ENCODE measurements at regions not wholly inside any gene's neighbourhood (a gene's known extent, or its start where the extent isn't known, plus 50 kb on each side); places are given as distances from the start of the nearest gene placed in this dataset.

DNA sequence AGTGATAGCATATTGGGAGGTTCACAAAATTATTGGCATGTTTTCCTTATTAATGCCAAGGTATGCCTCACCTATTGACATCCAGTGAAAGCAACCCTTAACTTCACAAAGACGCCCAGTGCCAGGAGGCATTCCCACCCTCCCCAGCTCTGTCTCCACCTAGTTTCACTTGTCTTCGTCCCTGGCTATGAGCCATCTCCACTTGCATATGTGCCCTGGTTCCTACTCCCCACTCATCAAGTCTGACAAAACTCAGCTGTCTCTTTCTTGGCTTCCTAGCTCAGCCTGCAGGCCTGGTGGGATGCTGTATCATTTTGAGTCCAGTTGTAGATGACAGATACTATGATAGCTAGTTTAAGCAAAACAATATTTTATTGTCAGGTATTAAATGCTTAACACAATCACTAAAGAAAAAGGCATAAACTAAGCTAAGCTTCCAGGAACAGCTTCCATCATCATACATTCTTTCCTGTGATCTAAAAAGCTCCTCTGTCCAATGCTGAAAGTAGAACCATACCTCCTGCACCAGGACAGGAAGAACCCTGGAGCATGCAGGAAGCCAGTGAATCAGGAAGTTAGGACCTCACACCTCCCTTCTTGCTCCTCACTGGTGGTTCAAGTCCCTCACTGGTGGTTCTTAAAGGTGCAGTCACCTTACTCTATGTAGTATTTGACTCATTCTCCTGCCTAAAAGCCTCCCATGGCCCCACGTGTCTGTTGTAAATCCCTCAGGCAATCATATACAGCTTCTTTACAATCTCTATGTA lies 410.3 kb upstream of the RASGEF1B start:
- no peak for TF ChIP-seq POLR2A (IDR thresholded peaks at IDR 0.05; ENCODE audit: low read depth)
- TF ChIP-seq, protein P1, sequence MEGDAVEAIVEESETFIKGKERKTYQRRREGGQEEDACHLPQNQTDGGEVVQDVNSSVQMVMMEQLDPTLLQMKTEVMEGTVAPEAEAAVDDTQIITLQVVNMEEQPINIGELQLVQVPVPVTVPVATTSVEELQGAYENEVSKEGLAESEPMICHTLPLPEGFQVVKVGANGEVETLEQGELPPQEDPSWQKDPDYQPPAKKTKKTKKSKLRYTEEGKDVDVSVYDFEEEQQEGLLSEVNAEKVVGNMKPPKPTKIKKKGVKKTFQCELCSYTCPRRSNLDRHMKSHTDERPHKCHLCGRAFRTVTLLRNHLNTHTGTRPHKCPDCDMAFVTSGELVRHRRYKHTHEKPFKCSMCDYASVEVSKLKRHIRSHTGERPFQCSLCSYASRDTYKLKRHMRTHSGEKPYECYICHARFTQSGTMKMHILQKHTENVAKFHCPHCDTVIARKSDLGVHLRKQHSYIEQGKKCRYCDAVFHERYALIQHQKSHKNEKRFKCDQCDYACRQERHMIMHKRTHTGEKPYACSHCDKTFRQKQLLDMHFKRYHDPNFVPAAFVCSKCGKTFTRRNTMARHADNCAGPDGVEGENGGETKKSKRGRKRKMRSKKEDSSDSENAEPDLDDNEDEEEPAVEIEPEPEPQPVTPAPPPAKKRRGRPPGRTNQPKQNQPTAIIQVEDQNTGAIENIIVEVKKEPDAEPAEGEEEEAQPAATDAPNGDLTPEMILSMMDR (IDR thresholded peaks at IDR 0.05) = no peak
- no peak for TF ChIP-seq POLR2AphosphoS5 (IDR thresholded peaks at IDR 0.05)
- no peak for TF ChIP-seq EP300 (IDR thresholded peaks at IDR 0.05)
